ENCODE measurements at regions not wholly inside any gene's neighbourhood (a gene's known extent, or its start where the extent isn't known, plus 50 kb on each side); places are given as distances from the start of the nearest gene placed in this dataset.

GRCh38 chr4:121237069-121237399 is 72.9 kb upstream of the TNIP3 start:
- TF ChIP-seq CTCF (conservative IDR thresholded peaks at IDR 0.05; ENCODE audit: low read length), result no peak
- no peak for TF ChIP-seq EZH2phosphoT487 (IDR thresholded peaks at IDR 0.05; ENCODE audit: borderline replicate concordance)

Data from Loucy (cell line).